ENCODE measurements at regions not wholly inside any gene's neighbourhood (a gene's known extent, or its start where the extent isn't known, plus 50 kb on each side); places are given as distances from the start of the nearest gene placed in this dataset.

- no peak for TF ChIP-seq ZNF423 (tag by site-specific recombination; IDR thresholded peaks at IDR 0.05)
- no peak for TF ChIP-seq ZNF37A (tag by site-specific recombination; IDR thresholded peaks at IDR 0.05)
Measured at GRCh38 chr4:119897260-119897659, 169.4 kb downstream of the MAD2L1 start (continued).

- ChIA-PET POLR2A (no interaction called here), CTCF (no interaction called here)
- H3K9me3 ChIP-seq (ENCODE audit: control insufficient read depth, insufficient read depth, low read depth, low read length): no peaks in the 10 kb centered on the region
- no peaks in the 10 kb centered on the region for H3K36me3 ChIP-seq (ENCODE audit: control insufficient read depth in 2 of 2, insufficient read depth in 1 of 2, low read length in 2 of 2)
- no peak overlapping the region for H3K27ac ChIP-seq (ENCODE audit: extremely low read depth, low read depth, low read length)
- H3K4me3 ChIP-seq (ENCODE audit: low read depth, low read length): no peak overlapping the region
- TF ChIP-seq ZNF76 (tag by site-specific recombination; IDR thresholded peaks at IDR 0.05; ENCODE audit: borderline replicate concordance, low read depth): no peak
- no peaks in the 10 kb centered on the region for H3K4me1 ChIP-seq (ENCODE audit: control insufficient read depth, insufficient read depth, low read length)
Measured at GRCh38 chr4:119894650-119895208, 171.9 kb downstream of the MAD2L1 start.

GRCh38 chr4:119873794-119874325 lies 192.8 kb downstream of the MAD2L1 start:
- ChIA-PET POLR2A (no interaction called here), CTCF (no interaction called here)
- H3K4me3 ChIP-seq (ENCODE audit: low read depth, low read length): no peak overlapping the region

More at GRCh38 chr4:119873794-119874325, 192.8 kb downstream of the MAD2L1 start:
- Histone ChIP-seq H3K9me3 (ENCODE audit: control insufficient read depth, insufficient read depth, low read depth, low read length) (no peaks in the 10 kb centered on the region), H3K4me1 (ENCODE audit: control insufficient read depth, insufficient read depth, low read length) (no peaks in the 10 kb centered on the region), H3K27ac (ENCODE audit: extremely low read depth, low read depth, low read length) (no peak overlapping the region), H3K36me3 (ENCODE audit: control insufficient read depth in 2 of 2, insufficient read depth in 1 of 2, low read length in 2 of 2) (no peaks in the 10 kb centered on the region)
- TF ChIP-seq KLF1 (tag by site-specific recombination; IDR thresholded peaks at IDR 0.05): no peak
- no peak for TF ChIP-seq ZNF488 (tag by site-specific recombination; IDR thresholded peaks at IDR 0.05)
- TF ChIP-seq ZNF362 (tag by site-specific recombination; IDR thresholded peaks at IDR 0.05): no peak
- TF ChIP-seq ZNF112 (tag by site-specific recombination; IDR thresholded peaks at IDR 0.05): no peak
- no peak for TF ChIP-seq ZNF280D (tag by site-specific recombination; IDR thresholded peaks at IDR 0.05)
- no peak for TF ChIP-seq ZNF624 (tag by site-specific recombination; IDR thresholded peaks at IDR 0.05)
- no peak for TF ChIP-seq ZXDB (tag by site-specific recombination; IDR thresholded peaks at IDR 0.05)
- no peak for TF ChIP-seq ZBTB7A (tag by site-specific recombination; IDR thresholded peaks at IDR 0.05; ENCODE audit: low read depth)
- TF ChIP-seq ZNF174 (tag by site-specific recombination; IDR thresholded peaks at IDR 0.05): no peak
- no peak for TF ChIP-seq REST (tag by site-specific recombination; IDR thresholded peaks at IDR 0.05)
- TF ChIP-seq ZNF645 (tag by site-specific recombination; IDR thresholded peaks at IDR 0.05): no peak
- no peak for TF ChIP-seq ZEB2 (tag by site-specific recombination; IDR thresholded peaks at IDR 0.05)
- no peak for TF ChIP-seq ZNF404 (tag by site-specific recombination; IDR thresholded peaks at IDR 0.05)

Measured in HEK293 (cell line).